GM12878 (cell line): ENCODE measurements at regions not wholly inside any gene's neighbourhood (a gene's known extent, or its start where the extent isn't known, plus 50 kb on each side); places are given as distances from the start of the nearest gene placed in this dataset.

Experiments used
- ATAC-seq: fragments of 200-7000 bp; cut with Tn5 transposase; 3 replicates; pipeline ENCODE4 v1.9.1; 2020; ENCODE audit warnings: mild to moderate bottlenecking, moderate library complexity
- BruUV-seq: library from RNA; stranded (reverse); fragments of 400-500 nt; replicated peaks from 2 replicates; lab custom pipeline; 2021; lab: Mats Ljungman, UMichigan
- CTCF ChIA-PET: fragments of 300-600 bp; sonication (Branson Sonifier 250); formaldehyde crosslinking; extraction: SDS; loops from one replicate; lab custom pipeline; 2021; ENCODE audit warnings: inconsistent platforms; lab: Yijun Ruan, JAX
- POLR2A ChIA-PET: fragments of 350-600 bp; formaldehyde crosslinking; extraction: SDS; loops from one replicate; lab custom pipeline; 2021; ENCODE audit warnings: inconsistent platforms; lab: Charles Lee
- RAD21 ChIA-PET: fragments of 300-600 bp; sonication (Branson Sonifier 250); formaldehyde crosslinking; loops from one replicate; lab custom pipeline; 2023; ENCODE audit warnings: antibody characterized with exemption; ENCODE audit not compliant: unreplicated experiment; lab: Charles Lee
- SMC1A ChIA-PET: fragments of 300-600 bp; sonication (Branson Sonifier 250); formaldehyde crosslinking; loops from one replicate; lab custom pipeline; 2023; ENCODE audit not compliant: unreplicated experiment, uncharacterized antibody; lab: Charles Lee
- DNase-seq: peaks from one replicate; pipeline ENCODE4 v3.0.0-alpha.2; 2011; ENCODE audit warnings: low read depth, low spot score
- FAIRE-seq: peaks from 3 replicates; lab custom pipeline; 2011; peaks lifted over from hg19 to GRCh38; lab: Jason Lieb, UNC
- H2AFZ ChIP-seq: 2 replicates; pipeline ENCODE4 v1.6.0; 2011; ENCODE audit warnings: low read depth, low read length, control low read depth; ENCODE audit not compliant: control insufficient read depth
- H3K27ac ChIP-seq: 2 replicates; pipeline ENCODE4 v1.5.1; 2011; ENCODE audit warnings: control low read depth; ENCODE audit not compliant: control insufficient read depth, insufficient read depth
- H3K27me3 ChIP-seq, 2 experiments: replicated peaks in 1 of 2; 2 replicates each; pipeline versions ENCODE4 v1.6.0 to v1.6.1; 2011; ENCODE audit warnings: low read length in 1 of 2; ENCODE audit not compliant: control insufficient read depth in 2 of 2, insufficient read depth in 2 of 2
- H3K36me3 ChIP-seq, 2 experiments: 2 replicates each; pipeline ENCODE4 v1.5.1; 2011; ENCODE audit warnings: low read length in 1 of 2; ENCODE audit not compliant: control insufficient read depth in 2 of 2, insufficient read depth in 2 of 2
- H3K4me1 ChIP-seq: 2 replicates; pipeline ENCODE4 v1.6.1; 2011; ENCODE audit warnings: mild to moderate bottlenecking, low read length, moderate library complexity, mixed read lengths; ENCODE audit not compliant: control insufficient read depth, insufficient read depth
- H3K4me2 ChIP-seq: 2 replicates; pipeline ENCODE4 v1.6.0; 2011; ENCODE audit warnings: control low read depth; ENCODE audit not compliant: control insufficient read depth, insufficient read depth
- H3K4me3 ChIP-seq: fragments of 200-600 bp; sonication (generic); 2 replicates; pipeline ENCODE4 v1.5.1; 2016
- H3K79me2 ChIP-seq: 2 replicates; pipeline ENCODE4 v1.6.0; 2011; ENCODE audit warnings: low read length; ENCODE audit not compliant: control insufficient read depth, insufficient read depth
- H3K9ac ChIP-seq: 2 replicates; pipeline ENCODE4 v1.8.0; 2011; ENCODE audit warnings: low read length, control low read depth, mixed read lengths; ENCODE audit not compliant: control insufficient read depth, insufficient read depth
- H3K9me3 ChIP-seq: replicated peaks from 3 replicates; pipeline ENCODE4 v1.5.1; 2011; ENCODE audit warnings: mild to moderate bottlenecking, low read length; ENCODE audit not compliant: control insufficient read depth, insufficient read depth
- H4K20me1 ChIP-seq: 2 replicates; pipeline ENCODE4 v1.6.0; 2011; ENCODE audit not compliant: control insufficient read depth, insufficient read depth
- ATF7 ChIP-seq: fragments of 450-650 bp; IDR thresholded peaks from 2 replicates; pipeline ENCODE4 v1.6.1; 2016; ENCODE audit warnings: low read depth, mild to moderate bottlenecking
- CBX3 ChIP-seq: fragments of 200-600 bp; sonication (generic); IDR thresholded peaks from 2 replicates; pipeline ENCODE4 v1.6.1; 2016; ENCODE audit warnings: low read depth, borderline replicate concordance
- PAX5 ChIP-seq: IDR thresholded peaks from 2 replicates; pipeline ENCODE4 v1.6.1; 2011; ENCODE audit warnings: low read depth, low read length, borderline replicate concordance
- PML ChIP-seq: IDR thresholded peaks from 2 replicates; pipeline ENCODE4 v1.6.1; 2012; ENCODE audit warnings: low read length, inconsistent platforms
- POLR2A ChIP-seq: IDR thresholded peaks from 2 replicates; pipeline ENCODE4 v1.6.1; 2011; ENCODE audit warnings: low read depth, mild to moderate bottlenecking, low read length
- SPI1 ChIP-seq: IDR thresholded peaks from 2 replicates; pipeline ENCODE4 v1.6.1; 2011; ENCODE audit warnings: low read depth, mild to moderate bottlenecking, low read length, moderate library complexity, borderline replicate concordance; ENCODE audit not compliant: insufficient read depth
- TAF1 ChIP-seq: IDR thresholded peaks from 2 replicates; pipeline ENCODE4 v1.6.1; 2011; ENCODE audit warnings: mild to moderate bottlenecking, low read depth, low read length, borderline replicate concordance
- WGBS: methylation state at CpG from one replicate; pipeline ENCODE4 v1.1.6; 2016; ENCODE audit warnings: low lambda C conversion rate; ENCODE audit not compliant: insufficient replicate concordance, insufficient coverage; ENCODE audit errors: missing lambda C conversion rate; 5-methylcytosine and 5-hydroxymethylcytosine counted together
- in situ Hi-C: fragments of 300-500 bp; cut with MboI; formaldehyde crosslinking; loops from 9 replicates; pipeline ENCODE4 v1.14.3; 2018; ENCODE audit warnings: mixed read lengths
- intact Hi-C: fragments of 100-400 bp; cut with micrococcal nuclease; formaldehyde crosslinking; loops from one replicate; pipeline ENCODE4 v1.14.2; 2022; ENCODE audit not compliant: unreplicated experiment
- TF ChIP-seq, protein P1 (sequence below): fragments of 450-650 bp; formaldehyde crosslinking; IDR thresholded peaks from 2 replicates; pipeline ENCODE4 v1.4.0; 2020; ENCODE audit warnings: mild to moderate bottlenecking, moderate library complexity

GRCh38 chr6:90351696-90352095, 55.1 kb upstream of the BACH2 start (continued):
- TF ChIP-seq, protein P1, sequence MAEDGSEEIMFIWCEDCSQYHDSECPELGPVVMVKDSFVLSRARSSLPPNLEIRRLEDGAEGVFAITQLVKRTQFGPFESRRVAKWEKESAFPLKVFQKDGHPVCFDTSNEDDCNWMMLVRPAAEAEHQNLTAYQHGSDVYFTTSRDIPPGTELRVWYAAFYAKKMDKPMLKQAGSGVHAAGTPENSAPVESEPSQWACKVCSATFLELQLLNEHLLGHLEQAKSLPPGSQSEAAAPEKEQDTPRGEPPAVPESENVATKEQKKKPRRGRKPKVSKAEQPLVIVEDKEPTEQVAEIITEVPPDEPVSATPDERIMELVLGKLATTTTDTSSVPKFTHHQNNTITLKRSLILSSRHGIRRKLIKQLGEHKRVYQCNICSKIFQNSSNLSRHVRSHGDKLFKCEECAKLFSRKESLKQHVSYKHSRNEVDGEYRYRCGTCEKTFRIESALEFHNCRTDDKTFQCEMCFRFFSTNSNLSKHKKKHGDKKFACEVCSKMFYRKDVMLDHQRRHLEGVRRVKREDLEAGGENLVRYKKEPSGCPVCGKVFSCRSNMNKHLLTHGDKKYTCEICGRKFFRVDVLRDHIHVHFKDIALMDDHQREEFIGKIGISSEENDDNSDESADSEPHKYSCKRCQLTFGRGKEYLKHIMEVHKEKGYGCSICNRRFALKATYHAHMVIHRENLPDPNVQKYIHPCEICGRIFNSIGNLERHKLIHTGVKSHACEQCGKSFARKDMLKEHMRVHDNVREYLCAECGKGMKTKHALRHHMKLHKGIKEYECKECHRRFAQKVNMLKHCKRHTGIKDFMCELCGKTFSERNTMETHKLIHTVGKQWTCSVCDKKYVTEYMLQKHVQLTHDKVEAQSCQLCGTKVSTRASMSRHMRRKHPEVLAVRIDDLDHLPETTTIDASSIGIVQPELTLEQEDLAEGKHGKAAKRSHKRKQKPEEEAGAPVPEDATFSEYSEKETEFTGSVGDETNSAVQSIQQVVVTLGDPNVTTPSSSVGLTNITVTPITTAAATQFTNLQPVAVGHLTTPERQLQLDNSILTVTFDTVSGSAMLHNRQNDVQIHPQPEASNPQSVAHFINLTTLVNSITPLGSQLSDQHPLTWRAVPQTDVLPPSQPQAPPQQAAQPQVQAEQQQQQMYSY = no peak
- TF ChIP-seq PAX5 = no peak
- no peak for TF ChIP-seq ATF7
- no peak for TF ChIP-seq PML
- no peak for TF ChIP-seq TAF1
- TF ChIP-seq POLR2A = no peak
- TF ChIP-seq, all 136 proteins: peak for 0

GRCh38 chr6:90350689-90351554, 54.3 kb upstream of the BACH2 start:
- Histone ChIP-seq H3K9ac (no peak overlapping the region), H2AFZ (no peak overlapping the region)
- CTCF ChIA-PET = no interaction called here

More at GRCh38 chr6:90350689-90351554, 54.3 kb upstream of the BACH2 start:
- 10% methylated on average over 8 of the region's 8 CpGs for WGBS
- no peak for DNase-seq
- no peak for ATAC-seq
- SMC1A ChIA-PET = interaction anchor here (1.2 kb wide), 1 partner anchor 9 kb away, joined by 3 read pairs; no protein-coding TSS in a partner anchor
- TF ChIP-seq SPI1 (peak; percentile 40; the same call in 1 of the 2 replicates), CBX3 (no peak)
- TF ChIP-seq, all 136 proteins: peak for 1
- FAIRE-seq = no peak
- Histone ChIP-seq H3K9me3 (no peaks in the 10 kb centered on the region), H3K36me3 (no peaks in the 10 kb centered on the region), H3K4me1 (no peaks in the 10 kb centered on the region), H4K20me1 (no peaks in the 10 kb centered on the region), H3K4me3 (no peak overlapping the region), H3K27ac (no peak overlapping the region), H3K4me2 (no peak overlapping the region), H3K79me2 (no peaks in the 10 kb centered on the region), H3K27me3 (no peaks in the 10 kb centered on the region; a peak in 1 of 4 replicates)
- intact Hi-C loops = no loop called here
- ChIA-PET RAD21 (no interaction called here), POLR2A (no interaction called here)
- no TSS peak for BruUV-seq
- in situ Hi-C loops = no loop called here
